ENCODE measurements at regions not wholly inside any gene's neighbourhood (a gene's known extent, or its start where the extent isn't known, plus 50 kb on each side); places are given as distances from the start of the nearest gene placed in this dataset.

- no peak for TF ChIP-seq CTCF (IDR thresholded peaks at IDR 0.05)
- no peak for TF ChIP-seq POLR2A (IDR thresholded peaks at IDR 0.05)
- intact Hi-C loops (cut with DNase I; ENCODE audit: low total_unique reads), result no loop called here
- WGBS, 2 donors, result 40 to 44% methylated on average over 6 of the region's 6 CpGs
- H3K4me3 ChIP-seq (ENCODE audit: low read depth, poor library complexity, severe bottlenecking), result no peak overlapping the region
- no peak for DNase-seq (ENCODE audit: low spot score in 2 of 2)
These were observed 208.7 kb downstream of the CHIC2 start for GRCh38 chr4:53855581-53856250.

- intact Hi-C loops (cut with DNase I; ENCODE audit: low total_unique reads), result no loop called here
- no peak for DNase-seq (ENCODE audit: low spot score in 2 of 2)
- TF ChIP-seq POLR2A (IDR thresholded peaks at IDR 0.05) (no peak), CTCF (IDR thresholded peaks at IDR 0.05) (no peak)
- 51 to 67% methylated on average over 3 of the region's 3 CpGs for WGBS, 2 donors
- H3K4me3 ChIP-seq (ENCODE audit: low read depth, poor library complexity, severe bottlenecking), result no peak overlapping the region
These were observed 209.3 kb downstream of the CHIC2 start for GRCh38 chr4:53854991-53855568.

GRCh38 chr4:53852343-53852742 is 212.1 kb downstream of the CHIC2 start:
- intact Hi-C loops (cut with DNase I; ENCODE audit: low total_unique reads), result no loop called here
- DNase-seq (ENCODE audit: low spot score in 2 of 2), result no peak
- TF ChIP-seq POLR2A (IDR thresholded peaks at IDR 0.05) (no peak), CTCF (IDR thresholded peaks at IDR 0.05) (no peak)
- no peak overlapping the region for H3K4me3 ChIP-seq (ENCODE audit: low read depth, poor library complexity, severe bottlenecking)
- WGBS, 2 donors, result 66 to 73% methylated on average over 5 of the region's 5 CpGs

GRCh38 chr4:53847965-53848364 is 216.4 kb downstream of the CHIC2 start:
- intact Hi-C loops (cut with DNase I; ENCODE audit: low total_unique reads), result no loop called here
- no peak for DNase-seq (ENCODE audit: low spot score in 2 of 2)
- H3K4me3 ChIP-seq (ENCODE audit: low read depth, poor library complexity, severe bottlenecking), result no peak overlapping the region
- TF ChIP-seq POLR2A (IDR thresholded peaks at IDR 0.05) (no peak), CTCF (IDR thresholded peaks at IDR 0.05) (no peak)

GRCh38 chr4:53844551-53844950 is 219.9 kb downstream of the CHIC2 start:
- DNase-seq (ENCODE audit: low spot score in 2 of 2), result no peak
- intact Hi-C loops (cut with DNase I; ENCODE audit: low total_unique reads), result no loop called here
- 58 to 76% methylated on average over 2 of the region's 2 CpGs for WGBS, 2 donors
- H3K4me3 ChIP-seq (ENCODE audit: low read depth, poor library complexity, severe bottlenecking), result no peak overlapping the region
- TF ChIP-seq CTCF (IDR thresholded peaks at IDR 0.05), result no peak

- no peak overlapping the region for H3K4me3 ChIP-seq (ENCODE audit: low read depth, poor library complexity, severe bottlenecking)
- TF ChIP-seq CTCF (IDR thresholded peaks at IDR 0.05) (no peak), POLR2A (IDR thresholded peaks at IDR 0.05) (no peak)
- intact Hi-C loops (cut with DNase I; ENCODE audit: low total_unique reads), result no loop called here
- 76% methylated on average over 3 of the region's 3 CpGs for whole genome bisulfite sequencing, 2 donors
- no peak for DNase-seq (ENCODE audit: low spot score in 2 of 2)
These were observed 220.3 kb downstream of the CHIC2 start for GRCh38 chr4:53844133-53844532.

All from lower leg skin (tissue), 4 donors.